Renal cortex interstitium (tissue), 11 donors: ENCODE measurements at regions not wholly inside any gene's neighbourhood (a gene's known extent, or its start where the extent isn't known, plus 50 kb on each side); places are given as distances from the start of the nearest gene placed in this dataset.

Experiments
- DNase-seq, 11 donors: peaks; one replicate each; pipeline ENCODE4 v3.0.0-alpha.2; 2013; ENCODE audit warnings: low read depth in 9 of 11, low spot score in 4 of 11; ENCODE audit errors: extremely low read depth in 1 of 11

DNA sequence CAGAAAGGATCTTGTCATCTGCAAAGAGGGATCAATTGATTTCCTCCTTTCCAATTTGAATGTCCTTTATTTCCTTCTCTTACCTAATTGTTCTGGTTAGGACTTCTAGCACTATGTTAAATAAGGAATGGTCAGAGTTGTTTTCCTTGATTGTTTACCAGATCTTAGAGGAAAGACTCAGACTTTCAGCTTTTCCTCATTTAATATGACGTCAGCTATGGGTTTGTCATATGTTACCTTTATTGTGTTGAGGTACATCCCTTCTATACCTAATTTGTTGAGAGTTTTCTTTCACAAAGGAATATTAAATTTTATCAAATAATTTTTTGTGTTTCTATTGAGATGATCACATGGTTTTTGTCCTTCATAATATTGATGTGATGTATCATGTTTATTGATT is 656.5 kb upstream of the GRAMD2B start:
- no peak for DNase-seq

- no peak for DNase-seq
These were observed 647.3 kb upstream of the GRAMD2B start for GRCh38 chr5:125775896-125776295.

- no peak for DNase-seq
These were observed 646.5 kb upstream of the GRAMD2B start for GRCh38 chr5:125776656-125777139.

- no peak for DNase-seq
These were observed 644.4 kb upstream of the GRAMD2B start for GRCh38 chr5:125778791-125779190.

DNA sequence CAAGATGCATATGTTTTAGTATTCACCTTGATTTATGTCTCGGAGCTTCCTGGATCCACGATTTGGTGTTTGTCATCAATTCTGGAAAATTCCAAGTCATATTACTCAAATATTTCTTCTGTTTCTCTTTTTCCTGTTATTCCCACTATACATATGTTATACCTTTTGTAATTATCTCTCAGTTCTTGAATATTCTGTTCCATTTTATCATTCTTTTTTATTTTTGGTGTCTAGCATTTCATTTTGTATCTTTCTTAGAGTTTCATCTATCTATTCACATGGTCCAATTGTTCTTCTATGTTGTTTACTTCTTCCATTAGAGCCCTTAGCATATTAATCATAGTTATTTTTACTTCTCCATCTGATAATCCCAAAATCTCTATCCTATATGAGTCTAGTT is 637.8 kb upstream of the GRAMD2B start:
- DNase-seq, result no peak

- no peak for DNase-seq
These were observed 637.2 kb upstream of the GRAMD2B start for GRCh38 chr5:125786021-125786420.

DNA sequence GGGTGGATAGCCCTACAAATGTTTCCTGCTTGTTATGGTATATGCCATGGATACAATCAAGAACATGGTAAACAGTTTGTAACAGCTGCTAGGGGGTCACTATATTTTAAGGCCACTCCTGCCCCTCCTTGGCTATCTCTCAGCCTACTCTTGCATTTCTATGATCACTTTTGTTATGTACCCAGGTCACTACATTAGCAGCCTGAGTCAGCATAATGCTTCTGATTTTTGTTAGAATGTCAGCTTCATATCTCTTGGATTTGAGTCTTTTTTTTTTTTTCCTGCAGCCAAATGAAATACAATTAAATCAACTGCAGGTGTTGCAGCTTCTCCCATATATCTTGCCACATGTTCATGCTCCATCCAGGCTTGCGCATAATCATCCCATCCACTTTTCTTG is 629.7 kb upstream of the GRAMD2B start:
- DNase-seq, result no peak

DNA sequence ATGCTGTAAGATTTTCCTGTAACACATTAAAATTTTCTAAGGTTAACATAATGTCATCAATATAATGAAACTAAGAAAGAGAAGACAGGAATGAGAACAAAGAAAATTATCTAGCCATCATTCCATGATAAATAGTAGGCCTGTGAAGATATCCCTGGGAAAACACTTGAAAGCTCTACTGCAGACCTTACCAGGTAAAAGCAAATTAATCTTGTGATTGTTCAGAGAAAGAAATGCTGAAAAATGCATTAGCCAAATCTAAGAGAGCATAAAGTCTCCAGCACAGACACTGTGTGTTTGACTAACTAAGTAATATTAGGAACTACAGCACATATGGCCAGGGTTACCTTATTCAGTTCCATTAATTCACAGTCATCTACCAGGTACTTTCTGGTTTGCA is 628.3 kb upstream of the GRAMD2B start:
- no peak for DNase-seq

DNA sequence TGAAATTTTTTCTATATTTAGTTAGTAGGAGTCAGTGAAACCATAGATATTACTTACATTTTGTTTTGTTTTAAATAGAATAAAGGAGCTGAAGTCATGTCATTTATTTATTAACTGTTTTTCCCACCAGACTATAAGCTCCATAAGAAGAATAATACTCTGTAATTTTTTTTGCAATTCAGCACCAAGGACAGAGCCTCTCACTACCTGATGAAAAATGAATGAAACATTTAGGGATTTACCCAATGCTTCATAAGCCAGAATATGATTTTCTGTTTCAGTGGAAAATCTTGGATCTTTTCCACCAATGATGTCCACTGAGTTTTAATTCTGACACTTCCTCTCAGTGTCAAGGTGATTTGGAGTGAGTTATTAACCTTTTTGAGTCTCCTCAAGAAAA is 624.9 kb upstream of the GRAMD2B start:
- peak in 9 of 11 donors; percentile 24 to 74 (median 37) for DNase-seq

DNA sequence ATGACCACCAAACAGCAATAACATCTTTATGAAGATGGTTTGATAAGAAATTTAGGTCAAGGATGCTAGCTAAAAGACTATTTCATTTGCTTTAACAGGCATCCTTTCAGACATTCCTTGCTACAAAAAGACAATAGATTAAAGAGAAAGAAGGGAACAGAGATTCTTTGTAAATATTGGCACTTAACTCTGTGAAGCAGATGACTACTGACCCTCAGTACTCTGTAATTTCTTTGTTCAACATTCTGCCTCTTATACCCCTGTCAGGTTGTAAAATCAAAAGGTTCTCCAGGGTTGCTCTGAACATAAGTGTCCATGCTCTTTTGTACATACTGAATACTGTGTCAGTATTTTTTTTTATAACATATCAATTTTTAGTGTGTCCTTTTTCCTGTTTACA is 610.6 kb upstream of the GRAMD2B start:
- no peak for DNase-seq

GRCh38 chr5:125813221-125813974 is 609.8 kb upstream of the GRAMD2B start:
- DNase-seq, result no peak

DNA sequence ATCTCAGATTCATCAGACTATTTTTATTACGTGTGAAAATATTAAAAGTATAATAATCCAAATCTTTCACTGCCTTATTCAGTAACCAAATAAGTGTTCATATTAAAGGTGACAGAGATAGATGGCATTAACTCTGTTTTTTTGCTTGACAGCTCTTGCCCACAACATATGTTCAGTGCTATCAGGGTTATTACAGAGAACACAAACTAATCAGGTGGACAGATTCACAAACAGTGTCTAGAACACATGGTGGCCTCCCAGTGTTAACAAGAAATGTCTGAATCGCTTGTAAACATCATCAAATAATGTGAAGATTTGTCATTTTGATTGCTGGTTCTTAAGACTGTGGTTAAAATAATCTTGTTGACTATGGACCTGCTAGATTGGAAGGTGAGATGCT is 609.1 kb upstream of the GRAMD2B start:
- DNase-seq, result no peak

GRCh38 chr5:125823572-125823971 is 599.6 kb upstream of the GRAMD2B start:
- no peak for DNase-seq

DNA sequence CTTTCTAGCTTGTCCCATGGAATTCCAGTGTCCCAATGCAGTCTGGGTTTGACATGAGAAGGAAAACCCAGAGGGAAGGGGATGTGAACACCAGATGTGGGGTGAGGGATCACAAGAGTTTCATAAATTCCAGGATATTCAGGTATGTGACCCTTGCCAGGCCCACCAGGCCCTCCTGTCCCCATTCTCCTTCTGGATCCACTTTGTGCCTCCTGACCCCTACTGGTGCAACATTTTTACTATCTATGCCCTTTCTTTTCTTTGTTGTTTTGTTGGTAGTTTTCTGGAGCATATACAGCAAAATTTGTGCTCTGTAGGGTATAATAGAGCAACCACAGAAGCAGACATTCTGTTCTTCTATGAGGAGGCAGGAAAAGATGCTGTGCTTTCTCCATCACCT is 597.0 kb upstream of the GRAMD2B start:
- DNase-seq, result no peak

GRCh38 chr5:125829349-125829748 is 593.9 kb upstream of the GRAMD2B start:
- no peak for DNase-seq

DNA sequence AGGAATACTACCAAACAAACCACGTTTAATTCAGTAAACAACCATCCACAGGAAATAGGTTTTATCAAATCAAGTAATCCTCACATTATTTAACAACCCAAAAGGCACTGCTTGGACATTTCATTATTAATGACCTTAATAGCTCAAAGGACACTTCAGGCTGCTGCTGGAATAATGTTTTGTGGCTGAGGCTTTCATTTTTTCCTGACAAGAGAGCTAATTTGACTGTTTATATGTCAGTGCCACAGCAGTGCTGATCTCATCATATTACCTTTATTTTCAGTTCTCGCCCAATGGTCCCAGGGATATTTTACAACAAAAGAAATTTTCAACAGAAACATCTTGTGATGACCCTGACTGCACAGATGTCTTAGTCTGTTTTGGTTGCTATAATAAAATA is 589.8 kb upstream of the GRAMD2B start:
- no peak for DNase-seq

DNA sequence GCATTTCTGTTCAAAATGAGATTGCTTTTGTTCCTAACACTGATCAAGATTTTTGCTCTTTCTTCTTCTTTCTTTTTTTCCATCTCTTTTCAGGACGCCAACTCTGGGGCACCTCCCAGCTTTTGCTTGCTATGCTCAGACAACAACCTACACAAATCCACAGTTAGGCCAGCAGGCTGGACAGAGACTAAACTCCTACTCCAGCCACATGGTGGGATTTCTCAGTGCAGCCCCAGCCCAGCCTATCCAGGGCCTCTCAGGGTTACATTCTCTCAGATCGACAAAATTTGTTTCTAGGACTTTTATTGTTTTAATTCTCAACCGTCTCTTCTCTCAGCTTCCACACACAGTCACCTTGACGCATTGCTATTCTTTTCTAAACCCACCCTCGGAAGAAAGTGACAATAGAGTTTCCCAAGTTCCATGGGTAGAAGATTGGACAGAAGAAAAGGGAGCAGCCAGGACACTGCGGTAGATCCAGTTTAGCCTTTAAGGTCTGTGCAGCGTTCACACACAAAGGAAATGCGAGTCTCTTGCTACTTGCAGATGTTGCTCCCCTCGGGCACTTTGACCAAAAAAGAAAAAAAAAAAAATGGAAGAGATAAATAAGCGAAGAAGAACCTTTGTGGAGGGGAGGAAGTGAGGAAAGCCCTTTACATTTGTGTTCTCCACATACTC is 588.6 kb upstream of the GRAMD2B start:
- DNase-seq, result no peak

- DNase-seq, result peak; percentile 38 to 70 (median 49)
These were observed 587.7 kb upstream of the GRAMD2B start for GRCh38 chr5:125835293-125836172.

DNA sequence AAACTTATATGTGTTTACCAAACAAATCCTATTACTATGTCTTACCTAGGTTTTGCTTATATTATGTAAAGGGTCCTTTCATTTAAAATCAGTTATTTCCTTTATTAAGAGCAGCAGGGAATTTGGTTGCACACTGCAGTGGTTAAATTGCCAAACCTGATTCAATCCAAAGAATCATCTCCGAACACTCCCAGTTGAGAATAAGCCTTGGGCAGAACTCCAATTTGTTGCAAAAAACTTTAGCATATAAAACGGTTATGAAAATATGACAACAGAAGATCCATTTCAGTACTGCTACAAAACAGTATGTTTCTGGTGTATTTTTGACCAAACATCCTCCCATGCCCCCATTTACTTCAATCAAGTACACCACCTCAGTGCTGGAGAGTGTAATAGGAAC is 587.0 kb upstream of the GRAMD2B start:
- DNase-seq, result no peak

DNA sequence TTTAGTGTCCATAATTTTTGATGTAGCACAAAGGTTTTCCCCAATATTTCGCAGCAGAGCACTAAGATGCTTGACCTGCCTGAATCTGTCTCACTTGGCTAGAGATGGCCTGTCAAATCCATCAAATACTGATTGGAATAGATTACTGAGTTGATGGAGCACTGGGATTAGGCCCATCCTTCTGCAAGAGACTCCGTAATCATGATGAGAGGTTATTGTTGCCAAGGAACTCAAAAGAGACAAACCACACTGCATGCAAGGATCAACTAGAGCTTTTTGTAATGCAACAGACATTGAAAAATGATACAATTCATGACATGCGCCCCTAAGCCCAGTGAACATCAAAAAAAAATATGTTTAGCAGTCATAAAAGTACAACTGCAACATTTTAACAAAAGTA is 585.3 kb upstream of the GRAMD2B start:
- DNase-seq, result no peak
